Frontal cortex (tissue), 3 donors: ENCODE measurements at regions not wholly inside any gene's neighbourhood (a gene's known extent, or its start where the extent isn't known, plus 50 kb on each side); places are given as distances from the start of the nearest gene placed in this dataset.

Experiments used
- DNase-seq, 2 donors: peaks; one replicate each; pipeline ENCODE4 v3.0.0; 2012; ENCODE audit warnings: low spot score in 2 of 2
- FAIRE-seq: peaks from 2 replicates; lab custom pipeline; 2012; peaks lifted over from hg19 to GRCh38; lab: Jason Lieb, UNC
- donor health status: control.
- donor health status: control.
- donor health status: control.

GRCh38 chr11:134921938-134922337, 509.9 kb upstream of the B3GAT1 start:
- DNase-seq: no peak
- no peak for FAIRE-seq

GRCh38 chr11:134920851-134921608, 509.0 kb upstream of the B3GAT1 start:
- FAIRE-seq (no peak), DNase-seq (no peak)

DNA sequence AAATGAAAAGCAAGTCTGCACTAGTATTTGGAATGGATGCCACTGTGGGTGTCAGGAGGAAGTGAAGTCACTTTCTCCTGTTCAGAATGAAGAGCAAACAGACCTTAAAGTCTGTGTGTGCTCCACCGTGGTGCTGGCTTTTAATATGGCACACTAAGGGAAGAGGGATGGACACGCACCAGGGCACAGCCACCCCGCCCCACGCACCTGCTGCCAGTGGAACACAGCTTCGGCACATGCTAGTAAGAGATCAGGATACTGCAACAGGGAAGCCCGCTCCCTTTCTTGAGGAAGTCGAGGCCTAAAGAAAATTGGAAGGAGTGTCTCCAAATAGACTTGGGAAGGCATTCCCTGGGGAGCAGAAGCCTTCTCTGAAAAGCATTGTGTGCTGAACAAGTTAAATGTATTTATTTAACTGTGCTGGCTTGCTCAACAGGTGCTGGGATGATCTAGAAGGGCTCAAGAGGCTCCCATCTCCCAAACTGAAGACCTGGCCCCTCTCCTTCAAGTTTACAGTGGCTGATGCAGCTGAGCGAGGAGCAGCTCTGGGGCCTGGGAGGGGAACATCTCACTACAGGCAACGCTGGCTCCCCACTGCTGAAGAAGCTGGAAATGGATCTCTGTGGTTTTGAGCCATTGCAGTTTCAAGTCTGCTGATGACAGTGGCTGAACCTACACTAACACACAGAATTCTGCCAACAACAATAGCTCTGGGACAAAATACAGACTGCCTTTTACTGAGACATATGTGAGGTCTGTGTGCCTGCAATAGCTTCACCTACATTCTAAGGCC, 504.6 kb upstream of the B3GAT1 start:
- DNase-seq (no peak), FAIRE-seq (no peak)

DNA sequence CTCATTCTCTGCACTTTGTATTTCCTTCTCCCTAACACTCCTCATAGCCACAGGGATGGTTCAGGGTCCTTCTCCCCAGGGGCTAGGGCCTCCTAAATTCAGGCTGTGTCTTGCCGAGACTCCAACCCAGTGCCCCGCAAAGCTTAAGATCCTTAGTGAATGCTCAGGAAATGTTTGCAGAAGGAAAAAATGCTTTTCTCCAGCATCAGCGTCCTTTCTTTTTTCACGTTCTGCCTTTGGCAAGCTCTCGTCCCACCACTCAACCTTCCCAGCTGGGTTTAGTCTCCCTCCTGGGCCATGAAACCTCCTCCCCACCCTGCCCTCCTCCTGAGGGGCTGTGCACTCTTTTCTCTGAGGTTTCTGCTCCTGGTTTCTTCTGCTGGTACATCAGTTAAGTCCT, 503.8 kb upstream of the B3GAT1 start:
- DNase-seq (no peak), FAIRE-seq (no peak)

- FAIRE-seq: no peak
- DNase-seq: no peak
Measured at GRCh38 chr11:134915212-134915611, 503.2 kb upstream of the B3GAT1 start.

- DNase-seq (no peak), FAIRE-seq (no peak)
Measured at GRCh38 chr11:134913999-134914590, 502.1 kb upstream of the B3GAT1 start.

DNA sequence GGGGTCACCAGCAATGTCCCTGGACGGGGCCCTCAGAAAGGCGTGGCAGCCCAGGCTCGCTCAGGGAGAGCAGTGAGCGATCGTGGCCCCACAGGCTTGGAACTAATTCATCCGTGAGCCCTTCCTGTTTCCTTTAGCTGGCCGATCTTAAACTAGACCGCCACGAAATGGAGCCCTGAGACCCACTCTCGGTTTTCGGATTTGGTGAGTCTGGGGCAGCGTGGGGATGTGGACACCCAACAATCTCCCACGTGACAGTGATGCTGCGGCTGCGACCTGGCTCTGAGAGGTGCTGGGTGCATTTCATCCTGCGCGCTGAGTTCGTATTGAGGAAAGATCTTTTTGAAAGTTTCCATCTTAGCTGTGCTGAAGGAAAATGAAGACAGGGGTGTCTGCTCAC, 501.3 kb upstream of the B3GAT1 start:
- DNase-seq (no peak), FAIRE-seq (no peak)

- DNase-seq (no peak), FAIRE-seq (no peak)
Measured at GRCh38 chr11:134911514-134912180, 499.6 kb upstream of the B3GAT1 start.

- DNase-seq (no peak), FAIRE-seq (no peak)
Measured at GRCh38 chr11:134908583-134908982, 496.5 kb upstream of the B3GAT1 start.

- no peak for FAIRE-seq
- DNase-seq: no peak
Measured at GRCh38 chr11:134907636-134908035, 495.6 kb upstream of the B3GAT1 start.

DNA sequence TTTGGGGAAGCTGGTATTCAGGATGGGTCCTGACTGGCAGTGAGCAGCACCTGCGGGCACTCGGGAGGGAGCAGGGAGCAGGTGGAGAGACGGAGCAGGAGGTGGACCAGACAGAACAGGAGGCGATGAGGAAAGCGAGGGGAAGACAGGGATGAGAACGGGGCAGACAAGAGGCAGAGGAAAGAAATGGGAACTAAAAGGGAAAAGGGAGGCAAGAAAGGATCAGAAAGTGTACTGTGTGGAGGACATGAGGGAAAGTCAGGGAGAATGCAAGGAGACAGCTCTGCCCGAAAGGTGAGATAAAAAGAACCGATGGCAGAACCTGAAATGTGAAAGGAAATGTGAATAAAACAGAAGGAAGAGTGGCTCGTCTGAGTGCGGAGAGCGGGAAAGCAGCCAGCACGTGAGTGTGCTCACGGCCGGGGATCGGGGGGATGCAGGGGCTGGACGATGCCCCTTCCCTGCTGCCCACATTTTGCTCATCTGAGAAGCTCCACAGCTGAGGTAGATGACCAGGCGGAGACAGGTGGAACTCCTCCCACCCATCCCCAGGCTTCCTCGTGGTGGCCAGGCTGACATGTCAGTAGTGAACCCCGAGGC, 494.4 kb upstream of the B3GAT1 start:
- no peak for FAIRE-seq
- DNase-seq: no peak

- FAIRE-seq (no peak), DNase-seq (no peak)
Measured at GRCh38 chr11:134905928-134906327, 493.9 kb upstream of the B3GAT1 start.

DNA sequence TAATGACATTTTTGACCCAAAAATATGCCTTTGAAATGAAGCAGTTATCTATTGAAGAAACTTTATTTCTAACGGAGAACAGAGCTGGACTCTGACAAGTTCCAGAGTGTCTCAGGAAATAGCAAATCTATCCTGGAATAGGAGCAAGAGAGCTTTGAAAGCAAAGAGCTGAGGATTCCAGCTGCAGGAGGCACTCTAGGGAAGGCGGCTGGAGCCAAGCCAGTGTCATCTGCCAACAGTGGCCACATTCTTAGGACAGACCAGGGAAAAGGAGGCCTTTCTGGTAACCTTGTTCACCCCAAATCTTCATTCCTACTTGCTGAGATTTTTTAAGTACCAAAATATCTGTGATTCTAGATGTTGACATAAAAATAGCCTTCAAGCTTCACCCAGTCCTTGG, 493.5 kb upstream of the B3GAT1 start:
- FAIRE-seq (no peak), DNase-seq (peak in 1 of 2 donors; percentile 43)

- FAIRE-seq (no peak), DNase-seq (no peak)
Measured at GRCh38 chr11:134904103-134904790, 492.2 kb upstream of the B3GAT1 start.

- DNase-seq (no peak), FAIRE-seq (no peak)
Measured at GRCh38 chr11:134901955-134902918, 490.2 kb upstream of the B3GAT1 start.

- FAIRE-seq: no peak
- no peak for DNase-seq
Measured at GRCh38 chr11:134901542-134901941, 489.5 kb upstream of the B3GAT1 start.

GRCh38 chr11:134893810-134894685, 482.0 kb upstream of the B3GAT1 start:
- no peak for DNase-seq
- no peak for FAIRE-seq
